ENCODE measurements at regions not wholly inside any gene's neighbourhood (a gene's known extent, or its start where the extent isn't known, plus 50 kb on each side); places are given as distances from the start of the nearest gene placed in this dataset.
"Not testable (repeated sequence)": the region's sequence is repeated elsewhere in the genome, so short reads cannot be mapped to it uniquely, and the experiment has no call there.

DNA sequence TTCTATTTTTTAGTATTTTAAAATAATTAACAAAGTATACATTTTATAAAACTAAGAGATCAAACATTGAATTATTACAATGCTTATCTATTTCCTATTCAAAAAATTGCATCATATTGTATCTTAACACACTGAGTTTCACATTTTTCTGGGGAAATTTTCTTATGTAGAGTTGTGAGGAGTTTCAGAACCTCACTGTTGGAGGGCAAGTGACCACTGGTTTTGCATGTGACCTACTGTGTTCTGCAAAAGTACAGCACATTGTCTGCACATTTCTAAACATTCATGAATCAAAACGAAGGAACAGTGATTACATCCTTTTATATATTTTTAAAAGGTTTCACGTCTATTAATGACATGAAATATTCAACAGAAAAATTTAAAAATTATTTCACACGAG lies 82.3 kb upstream of the C1QTNF3 start:
- TF ChIP-seq, protein P1, sequence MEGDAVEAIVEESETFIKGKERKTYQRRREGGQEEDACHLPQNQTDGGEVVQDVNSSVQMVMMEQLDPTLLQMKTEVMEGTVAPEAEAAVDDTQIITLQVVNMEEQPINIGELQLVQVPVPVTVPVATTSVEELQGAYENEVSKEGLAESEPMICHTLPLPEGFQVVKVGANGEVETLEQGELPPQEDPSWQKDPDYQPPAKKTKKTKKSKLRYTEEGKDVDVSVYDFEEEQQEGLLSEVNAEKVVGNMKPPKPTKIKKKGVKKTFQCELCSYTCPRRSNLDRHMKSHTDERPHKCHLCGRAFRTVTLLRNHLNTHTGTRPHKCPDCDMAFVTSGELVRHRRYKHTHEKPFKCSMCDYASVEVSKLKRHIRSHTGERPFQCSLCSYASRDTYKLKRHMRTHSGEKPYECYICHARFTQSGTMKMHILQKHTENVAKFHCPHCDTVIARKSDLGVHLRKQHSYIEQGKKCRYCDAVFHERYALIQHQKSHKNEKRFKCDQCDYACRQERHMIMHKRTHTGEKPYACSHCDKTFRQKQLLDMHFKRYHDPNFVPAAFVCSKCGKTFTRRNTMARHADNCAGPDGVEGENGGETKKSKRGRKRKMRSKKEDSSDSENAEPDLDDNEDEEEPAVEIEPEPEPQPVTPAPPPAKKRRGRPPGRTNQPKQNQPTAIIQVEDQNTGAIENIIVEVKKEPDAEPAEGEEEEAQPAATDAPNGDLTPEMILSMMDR (IDR thresholded peaks at IDR 0.05) = not testable (repeated sequence)
- not testable (repeated sequence) for TF ChIP-seq EP300, POLR2A (IDR thresholded peaks at IDR 0.05)

All from tibial nerve (tissue), 4 donors.